ENCODE measurements at regions not wholly inside any gene's neighbourhood (a gene's known extent, or its start where the extent isn't known, plus 50 kb on each side); places are given as distances from the start of the nearest gene placed in this dataset.

DNA sequence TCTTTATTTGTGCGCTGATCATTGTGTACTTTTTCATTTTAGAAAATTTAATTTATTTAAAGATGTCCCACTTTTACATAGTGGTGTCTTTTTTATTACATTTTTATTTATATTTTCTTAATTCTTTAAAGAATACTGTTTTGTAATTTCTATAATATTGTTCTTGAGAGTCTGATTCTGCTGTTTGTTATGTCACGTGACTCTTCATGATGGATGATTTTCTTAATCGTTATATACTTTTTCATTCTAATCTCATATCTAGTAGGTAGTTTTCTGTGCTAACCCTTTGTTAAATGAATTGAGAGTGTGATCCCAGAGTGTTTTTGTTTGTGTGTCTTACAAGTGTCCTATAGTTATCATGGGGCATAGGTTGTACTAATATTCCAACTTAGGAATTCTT is 568.2 kb upstream of the AMOT start:
- TF ChIP-seq, protein P1, sequence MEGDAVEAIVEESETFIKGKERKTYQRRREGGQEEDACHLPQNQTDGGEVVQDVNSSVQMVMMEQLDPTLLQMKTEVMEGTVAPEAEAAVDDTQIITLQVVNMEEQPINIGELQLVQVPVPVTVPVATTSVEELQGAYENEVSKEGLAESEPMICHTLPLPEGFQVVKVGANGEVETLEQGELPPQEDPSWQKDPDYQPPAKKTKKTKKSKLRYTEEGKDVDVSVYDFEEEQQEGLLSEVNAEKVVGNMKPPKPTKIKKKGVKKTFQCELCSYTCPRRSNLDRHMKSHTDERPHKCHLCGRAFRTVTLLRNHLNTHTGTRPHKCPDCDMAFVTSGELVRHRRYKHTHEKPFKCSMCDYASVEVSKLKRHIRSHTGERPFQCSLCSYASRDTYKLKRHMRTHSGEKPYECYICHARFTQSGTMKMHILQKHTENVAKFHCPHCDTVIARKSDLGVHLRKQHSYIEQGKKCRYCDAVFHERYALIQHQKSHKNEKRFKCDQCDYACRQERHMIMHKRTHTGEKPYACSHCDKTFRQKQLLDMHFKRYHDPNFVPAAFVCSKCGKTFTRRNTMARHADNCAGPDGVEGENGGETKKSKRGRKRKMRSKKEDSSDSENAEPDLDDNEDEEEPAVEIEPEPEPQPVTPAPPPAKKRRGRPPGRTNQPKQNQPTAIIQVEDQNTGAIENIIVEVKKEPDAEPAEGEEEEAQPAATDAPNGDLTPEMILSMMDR (IDR thresholded peaks at IDR 0.05): no peak
- TF ChIP-seq POLR2A (IDR thresholded peaks at IDR 0.05) (no peak), POLR2AphosphoS5 (IDR thresholded peaks at IDR 0.05) (no peak)

All from prostate gland (tissue), 2 donors.